ENCODE measurements at regions not wholly inside any gene's neighbourhood (a gene's known extent, or its start where the extent isn't known, plus 50 kb on each side); places are given as distances from the start of the nearest gene placed in this dataset.

- no peak for DNase-seq (ENCODE audit: low read depth, low spot score)
Observed at GRCh38 chr1:181326348-181326747, 157.0 kb upstream of the CACNA1E start.

- no peak for DNase-seq (ENCODE audit: low read depth, low spot score)
Observed at GRCh38 chr1:181327796-181328195, 155.5 kb upstream of the CACNA1E start.

GRCh38 chr1:181334724-181335123, 148.6 kb upstream of the CACNA1E start:
- DNase-seq (ENCODE audit: low read depth, low spot score) = no peak

GRCh38 chr1:181335631-181336030, 147.7 kb upstream of the CACNA1E start:
- no peak for DNase-seq (ENCODE audit: low read depth, low spot score)

GRCh38 chr1:181341026-181341632, 142.2 kb upstream of the CACNA1E start:
- no peak for DNase-seq (ENCODE audit: low read depth, low spot score)

- no peak for DNase-seq (ENCODE audit: low read depth, low spot score)
Observed at GRCh38 chr1:181344091-181344490, 139.2 kb upstream of the CACNA1E start.

- no peak for DNase-seq (ENCODE audit: low read depth, low spot score)
Observed at GRCh38 chr1:181345146-181345545, 138.2 kb upstream of the CACNA1E start.

GRCh38 chr1:181347495-181348390, 135.6 kb upstream of the CACNA1E start:
- no peak for DNase-seq (ENCODE audit: low read depth, low spot score)

- DNase-seq (ENCODE audit: low read depth, low spot score) = no peak
Observed at GRCh38 chr1:181349512-181349911, 133.8 kb upstream of the CACNA1E start.

GRCh38 chr1:181350131-181350530, 133.2 kb upstream of the CACNA1E start:
- DNase-seq (ENCODE audit: low read depth, low spot score) = no peak

GRCh38 chr1:181351740-181352139, 131.6 kb upstream of the CACNA1E start:
- DNase-seq (ENCODE audit: low read depth, low spot score) = no peak

- DNase-seq (ENCODE audit: low read depth, low spot score) = no peak
Observed at GRCh38 chr1:181352695-181353094, 130.6 kb upstream of the CACNA1E start.

- DNase-seq (ENCODE audit: low read depth, low spot score) = no peak
Observed at GRCh38 chr1:181353526-181353925, 129.8 kb upstream of the CACNA1E start.

GRCh38 chr1:181354865-181355264, 128.5 kb upstream of the CACNA1E start:
- DNase-seq (ENCODE audit: low read depth, low spot score) = no peak

GRCh38 chr1:181356505-181357340, 126.6 kb upstream of the CACNA1E start:
- no peak for DNase-seq (ENCODE audit: low read depth, low spot score)

GRCh38 chr1:181359012-181359411, 124.3 kb upstream of the CACNA1E start:
- no peak for DNase-seq (ENCODE audit: low read depth, low spot score)

- DNase-seq (ENCODE audit: low read depth, low spot score) = no peak
Observed at GRCh38 chr1:181364801-181365200, 118.5 kb upstream of the CACNA1E start.

- DNase-seq (ENCODE audit: low read depth, low spot score) = no peak
Observed at GRCh38 chr1:181366910-181367309, 116.4 kb upstream of the CACNA1E start.

GRCh38 chr1:181369416-181369815, 113.9 kb upstream of the CACNA1E start:
- no peak for DNase-seq (ENCODE audit: low read depth, low spot score)

GRCh38 chr1:181383695-181384094, 99.6 kb upstream of the CACNA1E start:
- no peak for DNase-seq (ENCODE audit: low read depth, low spot score)

- DNase-seq (ENCODE audit: low read depth, low spot score) = no peak
Observed at GRCh38 chr1:181386340-181386739, 97.0 kb upstream of the CACNA1E start.

GRCh38 chr1:181386951-181387350, 96.4 kb upstream of the CACNA1E start:
- DNase-seq (ENCODE audit: low read depth, low spot score) = no peak

All from smooth muscle cell of the brain vasculature (primary cell).